ENCODE measurements at regions not wholly inside any gene's neighbourhood (a gene's known extent, or its start where the extent isn't known, plus 50 kb on each side); places are given as distances from the start of the nearest gene placed in this dataset.

- Histone ChIP-seq H2AFZ (ENCODE audit: low read length) (no peak overlapping the region), H3K4me2 (ENCODE audit: low read length) (no peak overlapping the region), H3K36me3 (ENCODE audit: insufficient read depth, low read length) (no peaks in the 10 kb centered on the region), H3K79me2 (ENCODE audit: insufficient read depth, low read depth, low read length) (no peaks in the 10 kb centered on the region), H3K27ac (ENCODE audit: low read depth, low read length, poor library complexity, severe bottlenecking) (no peak overlapping the region), H3K4me1 (ENCODE audit: insufficient read depth, low read length, poor library complexity, severe bottlenecking) (no peaks in the 10 kb centered on the region), H3K9me2 (ENCODE audit: insufficient read depth, low read length) (no peaks in the 10 kb centered on the region), H3K4me3 (ENCODE audit: low read depth, low read length, poor library complexity, severe bottlenecking) (no peak overlapping the region), H4K20me1 (ENCODE audit: insufficient read depth, low read length) (no peaks in the 10 kb centered on the region), H3K9me3 (ENCODE audit: low read length) (no peaks in the 10 kb centered on the region)
- BruUV-seq (replicated peaks): no TSS peak
- TF ChIP-seq EZH2phosphoT487 (IDR thresholded peaks at IDR 0.05; ENCODE audit: borderline replicate concordance, low read depth, low read length) (no peak), CTCF (conservative IDR thresholded peaks at IDR 0.05; ENCODE audit: low read length) (no peak)
- DNase-seq (ENCODE audit: low spot score): no peak
- ChIA-PET POLR2A (interaction anchor here (0.7 to 1.2 kb wide), 2 partner anchors 8 to 1582 kb away, joined by 3 read pairs; no protein-coding TSS in a partner anchor), CTCF (ENCODE audit: unreplicated experiment) (no interaction called here)
- intact Hi-C loops (cut with micrococcal nuclease; ENCODE audit: unreplicated experiment): no loop called here
These were observed 252.3 kb upstream of the ARRDC4 start for GRCh38 chr15:97708252-97708651.

- ChIA-PET CTCF (ENCODE audit: unreplicated experiment) (no interaction called here), POLR2A (interaction anchor here (0.7 kb wide), 1 partner anchor 101 kb away, joined by 3 read pairs; no protein-coding TSS in a partner anchor)
- TF ChIP-seq EZH2phosphoT487 (IDR thresholded peaks at IDR 0.05; ENCODE audit: borderline replicate concordance, low read depth, low read length) (no peak), CTCF (conservative IDR thresholded peaks at IDR 0.05; ENCODE audit: low read length) (no peak)
- no peaks in the 10 kb centered on the region for H3K9me2 ChIP-seq (ENCODE audit: insufficient read depth, low read length)
- H3K27ac ChIP-seq (ENCODE audit: low read depth, low read length, poor library complexity, severe bottlenecking): no peak overlapping the region
- intact Hi-C loops (cut with micrococcal nuclease; ENCODE audit: unreplicated experiment): no loop called here
- no peak overlapping the region for H3K4me2 ChIP-seq (ENCODE audit: low read length)
- no peaks in the 10 kb centered on the region for H3K79me2 ChIP-seq (ENCODE audit: insufficient read depth, low read depth, low read length)
- H3K4me3 ChIP-seq (ENCODE audit: low read depth, low read length, poor library complexity, severe bottlenecking): no peak overlapping the region
- no peaks in the 10 kb centered on the region for H3K9me3 ChIP-seq (ENCODE audit: low read length)
- DNase-seq (ENCODE audit: low spot score): no peak
- no peak overlapping the region for H2AFZ ChIP-seq (ENCODE audit: low read length)
- BruUV-seq (replicated peaks): no TSS peak
- no peaks in the 10 kb centered on the region for H3K4me1 ChIP-seq (ENCODE audit: insufficient read depth, low read length, poor library complexity, severe bottlenecking)
- no peaks in the 10 kb centered on the region for H3K36me3 ChIP-seq (ENCODE audit: insufficient read depth, low read length)
- H4K20me1 ChIP-seq (ENCODE audit: insufficient read depth, low read length): no peaks in the 10 kb centered on the region
These were observed 248.0 kb upstream of the ARRDC4 start for GRCh38 chr15:97712530-97712929.

GRCh38 chr15:97717806-97718205 is 242.7 kb upstream of the ARRDC4 start:
- Histone ChIP-seq H3K4me1 (ENCODE audit: insufficient read depth, low read length, poor library complexity, severe bottlenecking) (no peaks in the 10 kb centered on the region), H3K36me3 (ENCODE audit: insufficient read depth, low read length) (no peaks in the 10 kb centered on the region), H3K4me2 (ENCODE audit: low read length) (no peak overlapping the region), H3K9me3 (ENCODE audit: low read length) (no peaks in the 10 kb centered on the region), H3K9me2 (ENCODE audit: insufficient read depth, low read length) (no peaks in the 10 kb centered on the region), H2AFZ (ENCODE audit: low read length) (no peak overlapping the region), H3K79me2 (ENCODE audit: insufficient read depth, low read depth, low read length) (no peaks in the 10 kb centered on the region), H3K4me3 (ENCODE audit: low read depth, low read length, poor library complexity, severe bottlenecking) (no peak overlapping the region), H3K27ac (ENCODE audit: low read depth, low read length, poor library complexity, severe bottlenecking) (no peak overlapping the region), H4K20me1 (ENCODE audit: insufficient read depth, low read length) (no peaks in the 10 kb centered on the region)
- POLR2A ChIA-PET: no interaction called here
- no peak for TF ChIP-seq EZH2phosphoT487 (IDR thresholded peaks at IDR 0.05; ENCODE audit: borderline replicate concordance, low read depth, low read length)
- TF ChIP-seq CTCF (conservative IDR thresholded peaks at IDR 0.05; ENCODE audit: low read length): no peak
- CTCF ChIA-PET (ENCODE audit: unreplicated experiment): no interaction called here
- DNase-seq (ENCODE audit: low spot score): no peak
- no TSS peak for BruUV-seq (replicated peaks)
- intact Hi-C loops (cut with micrococcal nuclease; ENCODE audit: unreplicated experiment): no loop called here
